ENCODE measurements at regions not wholly inside any gene's neighbourhood (a gene's known extent, or its start where the extent isn't known, plus 50 kb on each side); places are given as distances from the start of the nearest gene placed in this dataset.

DNA sequence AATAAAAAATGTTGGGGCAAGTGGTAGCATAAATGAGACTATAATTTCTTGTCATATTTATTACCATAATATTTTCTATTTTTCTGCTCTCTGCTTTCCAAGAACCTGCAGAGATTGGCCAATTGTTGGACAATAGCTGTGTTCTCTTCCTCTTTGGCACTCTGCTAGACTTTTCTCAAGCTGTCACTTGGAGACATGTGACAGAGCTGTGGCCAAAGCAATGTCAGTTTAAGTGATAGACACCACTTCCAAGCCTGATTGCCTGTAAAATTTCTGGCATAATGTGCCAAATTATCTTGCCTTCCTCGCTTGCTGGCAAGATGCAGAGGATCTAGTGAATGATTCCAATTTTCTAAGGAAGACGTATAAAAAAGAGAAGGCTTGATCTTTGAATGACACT is 162.2 kb upstream of the NDST4 start:
- ChIA-PET CTCF (no interaction called here), POLR2A (no interaction called here)
- H3K27ac ChIP-seq (ENCODE audit: low read depth, low read length): no peak overlapping the region
- no peak for DNase-seq (ENCODE audit: low read depth, low spot score)
- no peaks in the 10 kb centered on the region for H3K9me3 ChIP-seq (ENCODE audit: control insufficient read depth, insufficient read depth, low read length)
- H3K27me3 ChIP-seq (ENCODE audit: control insufficient read depth, insufficient read depth, low read length): no peaks in the 10 kb centered on the region
- TF ChIP-seq, protein P1, sequence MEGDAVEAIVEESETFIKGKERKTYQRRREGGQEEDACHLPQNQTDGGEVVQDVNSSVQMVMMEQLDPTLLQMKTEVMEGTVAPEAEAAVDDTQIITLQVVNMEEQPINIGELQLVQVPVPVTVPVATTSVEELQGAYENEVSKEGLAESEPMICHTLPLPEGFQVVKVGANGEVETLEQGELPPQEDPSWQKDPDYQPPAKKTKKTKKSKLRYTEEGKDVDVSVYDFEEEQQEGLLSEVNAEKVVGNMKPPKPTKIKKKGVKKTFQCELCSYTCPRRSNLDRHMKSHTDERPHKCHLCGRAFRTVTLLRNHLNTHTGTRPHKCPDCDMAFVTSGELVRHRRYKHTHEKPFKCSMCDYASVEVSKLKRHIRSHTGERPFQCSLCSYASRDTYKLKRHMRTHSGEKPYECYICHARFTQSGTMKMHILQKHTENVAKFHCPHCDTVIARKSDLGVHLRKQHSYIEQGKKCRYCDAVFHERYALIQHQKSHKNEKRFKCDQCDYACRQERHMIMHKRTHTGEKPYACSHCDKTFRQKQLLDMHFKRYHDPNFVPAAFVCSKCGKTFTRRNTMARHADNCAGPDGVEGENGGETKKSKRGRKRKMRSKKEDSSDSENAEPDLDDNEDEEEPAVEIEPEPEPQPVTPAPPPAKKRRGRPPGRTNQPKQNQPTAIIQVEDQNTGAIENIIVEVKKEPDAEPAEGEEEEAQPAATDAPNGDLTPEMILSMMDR (IDR thresholded peaks at IDR 0.05; ENCODE audit: low read depth, low read length): no peak
- no peak overlapping the region for H3K4me3 ChIP-seq (ENCODE audit: low read depth, low read length)

DNA sequence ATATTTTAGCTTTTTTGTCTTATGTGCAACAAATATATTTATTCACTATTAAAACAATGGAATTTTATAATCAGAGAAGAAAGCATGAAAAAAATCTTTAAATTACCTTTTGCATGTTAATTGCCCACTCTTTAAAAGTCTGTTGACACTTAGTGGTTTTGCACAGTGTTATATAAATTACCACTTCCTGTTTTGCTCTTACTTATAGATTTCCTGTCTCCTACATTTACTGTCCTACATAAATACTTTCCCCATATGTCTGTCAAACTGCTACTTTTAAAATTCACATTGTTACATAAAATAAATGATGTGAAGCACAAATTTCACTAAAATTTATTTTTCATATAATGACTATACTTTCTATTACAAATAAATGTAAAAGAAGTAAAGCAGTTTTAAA is 161.1 kb upstream of the NDST4 start:
- CTCF ChIA-PET: no interaction called here
- TF ChIP-seq, protein P1 (IDR thresholded peaks at IDR 0.05; ENCODE audit: low read depth, low read length): no peak
- Histone ChIP-seq H3K4me3 (ENCODE audit: low read depth, low read length) (no peak overlapping the region), H3K27me3 (ENCODE audit: control insufficient read depth, insufficient read depth, low read length) (no peaks in the 10 kb centered on the region), H3K9me3 (ENCODE audit: control insufficient read depth, insufficient read depth, low read length) (no peaks in the 10 kb centered on the region), H3K27ac (ENCODE audit: low read depth, low read length) (no peak overlapping the region)
- no peak for DNase-seq (ENCODE audit: low read depth, low spot score)
- POLR2A ChIA-PET: no interaction called here

GRCh38 chr4:115272594-115272993 is 159.2 kb upstream of the NDST4 start:
- H3K9me3 ChIP-seq (ENCODE audit: control insufficient read depth, insufficient read depth, low read length): no peaks in the 10 kb centered on the region
- H3K27ac ChIP-seq (ENCODE audit: low read depth, low read length): no peak overlapping the region
- H3K27me3 ChIP-seq (ENCODE audit: control insufficient read depth, insufficient read depth, low read length): no peaks in the 10 kb centered on the region
- POLR2A ChIA-PET: no interaction called here
- CTCF ChIA-PET: no interaction called here
- TF ChIP-seq, protein P1 (IDR thresholded peaks at IDR 0.05; ENCODE audit: low read depth, low read length): no peak
- no peak overlapping the region for H3K4me3 ChIP-seq (ENCODE audit: low read depth, low read length)
- no peak for DNase-seq (ENCODE audit: low read depth, low spot score)

DNA sequence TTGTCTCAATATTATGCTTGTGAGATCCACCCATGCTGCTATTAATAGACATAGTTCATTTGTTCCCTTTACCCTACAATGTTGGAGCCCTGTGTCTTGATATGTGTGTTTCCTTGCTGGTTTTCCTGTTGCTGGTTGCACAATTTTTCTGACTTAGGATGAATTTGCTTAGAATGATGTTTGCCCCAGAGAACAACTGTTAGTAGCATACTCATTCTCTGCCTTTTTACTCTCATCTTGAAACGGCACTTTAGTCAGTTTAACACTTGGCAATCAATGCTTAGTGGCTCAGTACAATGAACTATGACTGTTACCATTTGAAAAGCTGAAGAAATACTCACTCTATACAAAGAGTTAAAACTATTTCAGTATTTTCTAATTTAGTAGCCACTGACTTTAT is 158.8 kb upstream of the NDST4 start:
- no peaks in the 10 kb centered on the region for H3K9me3 ChIP-seq (ENCODE audit: control insufficient read depth, insufficient read depth, low read length)
- ChIA-PET CTCF (no interaction called here), POLR2A (no interaction called here)
- DNase-seq (ENCODE audit: low read depth, low spot score): no peak
- TF ChIP-seq, protein P1 (IDR thresholded peaks at IDR 0.05; ENCODE audit: low read depth, low read length): no peak
- no peak overlapping the region for H3K4me3 ChIP-seq (ENCODE audit: low read depth, low read length)
- H3K27ac ChIP-seq (ENCODE audit: low read depth, low read length): no peak overlapping the region
- no peaks in the 10 kb centered on the region for H3K27me3 ChIP-seq (ENCODE audit: control insufficient read depth, insufficient read depth, low read length)

DNA sequence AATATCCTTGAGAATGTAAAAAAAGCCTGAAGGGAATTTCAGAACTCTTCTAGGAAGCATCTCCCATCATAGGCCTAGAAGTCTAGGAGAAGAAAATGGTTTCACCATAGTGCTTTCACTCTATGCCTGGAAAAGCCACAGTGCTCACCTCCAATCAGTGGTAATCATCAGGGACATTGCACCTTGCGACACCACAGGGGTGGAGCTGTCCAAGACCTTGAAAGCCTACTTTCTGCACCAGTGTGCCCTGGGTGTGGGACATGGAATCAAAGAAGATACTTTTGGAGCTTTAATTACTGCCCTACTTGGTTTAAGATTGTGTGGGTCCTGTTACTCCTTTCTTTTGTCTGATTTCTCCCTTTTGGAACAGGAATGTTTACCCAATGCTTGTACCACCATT is 146.8 kb upstream of the NDST4 start:
- DNase-seq (ENCODE audit: low read depth, low spot score): no peak
- no peaks in the 10 kb centered on the region for H3K27me3 ChIP-seq (ENCODE audit: control insufficient read depth, insufficient read depth, low read length)
- CTCF ChIA-PET: interaction anchor here (0.6 kb wide), 1 partner anchor 680 kb away, joined by 6 read pairs; no protein-coding TSS in a partner anchor
- no peak overlapping the region for H3K4me3 ChIP-seq (ENCODE audit: low read depth, low read length)
- no peak overlapping the region for H3K27ac ChIP-seq (ENCODE audit: low read depth, low read length)
- POLR2A ChIA-PET: no interaction called here
- TF ChIP-seq, protein P1 (IDR thresholded peaks at IDR 0.05; ENCODE audit: low read depth, low read length): no peak
- H3K9me3 ChIP-seq (ENCODE audit: control insufficient read depth, insufficient read depth, low read length): no peaks in the 10 kb centered on the region

Measured in AG04450 (cell line).